HG02610 (cell line): ENCODE measurements at regions not wholly inside any gene's neighbourhood (a gene's known extent, or its start where the extent isn't known, plus 50 kb on each side); places are given as distances from the start of the nearest gene placed in this dataset.
"Not testable (repeated sequence)": the region's sequence is repeated elsewhere in the genome, so short reads cannot be mapped to it uniquely, and the experiment has no call there.

Source experiments
- ATAC-seq: cut with Tn5 transposase; IDR thresholded peaks from one replicate; pipeline ENCODE4 v1.9.1; 2021; ENCODE audit warnings: mild to moderate bottlenecking, moderate library complexity; ENCODE audit not compliant: unreplicated experiment

DNA sequence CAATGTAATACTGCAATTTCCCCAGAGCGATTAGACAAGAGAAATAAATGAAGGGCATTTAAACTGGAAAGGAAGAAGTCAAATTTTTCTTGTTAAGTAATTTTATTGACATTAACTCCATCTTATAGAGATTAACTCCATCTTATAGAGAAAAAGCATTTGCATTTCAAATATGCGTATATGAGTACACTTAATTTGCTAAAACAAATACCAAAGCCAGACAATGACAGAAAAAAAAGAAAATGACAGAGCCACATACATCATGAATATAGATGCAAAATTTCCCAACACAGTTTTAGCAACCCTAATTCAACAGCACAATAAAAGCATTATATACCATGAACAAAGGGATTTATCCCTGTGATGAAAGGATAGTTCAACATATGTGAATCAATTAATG is 1293.1 kb upstream of the EYS start:
- no peak for ATAC-seq

DNA sequence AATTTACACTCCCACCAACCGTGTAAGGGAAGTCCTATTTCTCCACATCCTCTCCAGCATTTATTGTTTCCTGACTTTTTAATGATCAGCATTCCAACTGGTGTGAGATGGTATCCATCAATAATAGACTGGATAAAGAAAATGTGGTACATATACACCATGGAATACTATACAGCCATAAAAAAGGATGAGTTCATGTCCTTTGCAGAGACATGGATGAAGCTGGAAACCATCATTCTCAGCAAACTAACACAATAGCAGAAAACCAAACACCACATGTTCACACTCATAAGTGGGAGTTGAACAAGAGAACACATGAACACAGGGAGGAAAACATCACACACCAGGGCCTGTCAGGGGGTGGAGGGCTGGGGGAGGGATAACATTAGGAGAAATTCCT is 1290.6 kb upstream of the EYS start:
- not testable (repeated sequence) for ATAC-seq

DNA sequence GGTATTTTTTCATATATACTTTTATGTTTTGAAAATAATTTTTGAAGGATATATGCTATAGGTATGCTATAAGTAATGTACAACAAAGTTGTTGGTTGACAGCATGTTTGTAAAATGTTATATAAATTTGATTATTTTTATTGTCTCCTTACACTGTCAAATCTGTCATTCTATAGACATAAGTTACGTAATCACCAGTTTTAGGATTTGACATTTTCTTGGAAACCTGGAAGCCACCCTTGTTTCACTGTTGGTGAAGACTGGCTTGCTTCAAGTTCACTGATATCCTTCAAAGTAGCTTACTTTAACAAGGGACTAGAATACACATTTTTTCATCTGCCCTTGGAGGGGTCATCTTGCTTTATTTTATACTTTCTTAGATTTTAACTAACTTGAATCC is 1288.6 kb upstream of the EYS start:
- ATAC-seq, result no peak

GRCh38 chr6:66993708-66994107 is 1286.7 kb upstream of the EYS start:
- ATAC-seq, result not testable (repeated sequence)

DNA sequence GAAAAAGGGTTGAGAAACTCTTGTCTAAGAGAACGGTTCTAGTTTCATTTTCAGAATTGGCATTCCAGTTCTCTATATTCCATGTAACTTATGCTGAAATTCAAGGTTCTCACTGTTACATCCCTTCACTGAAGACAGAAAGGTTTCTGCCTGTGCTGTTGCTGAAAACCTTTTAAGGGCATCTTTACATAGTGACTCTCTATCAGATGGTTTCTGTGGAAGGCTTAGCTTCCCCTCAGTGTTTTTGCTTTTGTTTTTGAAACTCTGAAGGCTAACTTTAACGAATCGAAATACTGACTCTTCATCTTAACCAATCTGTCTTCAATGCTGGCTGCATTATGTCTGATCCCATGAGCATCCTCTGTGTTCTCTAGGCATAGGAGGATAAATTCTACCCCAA is 1286.2 kb upstream of the EYS start:
- no peak for ATAC-seq

DNA sequence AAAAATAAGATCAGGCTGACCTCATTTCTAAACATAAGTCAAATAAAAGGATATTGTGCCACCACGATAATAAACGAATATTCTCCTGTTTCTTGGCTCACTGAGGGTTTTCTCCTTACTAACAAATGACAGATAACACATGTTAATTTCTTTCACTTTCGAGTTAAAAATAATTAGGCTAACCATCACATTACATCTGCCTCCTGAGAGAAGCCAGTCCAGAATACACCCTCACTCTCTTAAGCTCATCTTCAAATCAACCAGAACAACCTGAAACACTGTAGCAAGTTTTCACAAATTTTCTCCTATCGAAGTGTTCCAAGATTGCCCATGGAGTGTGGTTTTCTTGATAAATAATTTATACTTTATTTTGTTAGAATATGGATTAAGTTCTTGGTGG is 1285.6 kb upstream of the EYS start:
- no peak for ATAC-seq

GRCh38 chr6:66986940-66987339 is 1279.9 kb upstream of the EYS start:
- ATAC-seq, result no peak

DNA sequence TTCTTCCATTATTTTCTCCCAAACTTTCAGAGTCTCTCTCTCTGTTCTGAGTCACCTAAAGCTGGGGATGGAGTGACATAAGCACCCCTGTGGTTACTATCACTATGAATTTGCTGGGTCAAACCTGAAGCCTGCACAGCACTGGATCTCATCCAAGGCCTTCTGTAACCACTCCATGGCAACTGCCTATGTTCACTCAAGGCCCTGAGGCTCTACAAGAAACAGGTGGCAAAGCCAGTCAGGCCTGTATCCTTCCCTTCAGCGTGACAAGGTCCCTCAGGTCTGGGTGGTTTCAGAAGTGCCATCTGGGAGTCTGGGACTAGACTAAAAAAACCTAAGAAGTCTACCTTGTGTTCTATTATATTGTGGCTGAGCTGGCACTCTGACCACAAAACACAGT is 1278.8 kb upstream of the EYS start:
- no peak for ATAC-seq

- ATAC-seq, result no peak
These were observed 1263.3 kb upstream of the EYS start for GRCh38 chr6:66970373-66970772.

DNA sequence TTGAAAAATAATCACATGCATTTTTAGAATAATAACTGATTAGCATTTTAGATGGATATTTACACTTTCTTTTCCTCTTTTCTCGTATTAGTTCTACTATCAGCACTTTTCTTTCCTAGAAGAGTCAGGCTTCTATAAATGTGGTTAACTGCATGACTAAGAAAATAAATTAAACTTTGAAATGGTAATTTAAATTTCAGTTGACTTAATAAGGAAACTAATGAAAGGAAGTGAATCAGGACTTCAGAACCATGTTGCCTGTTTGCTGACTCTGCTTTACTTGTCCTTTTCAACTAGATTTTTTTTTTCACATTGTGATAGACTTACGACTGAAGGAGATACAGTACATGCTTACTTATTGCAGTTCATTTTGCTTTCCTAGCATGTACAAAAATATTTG is 1258.2 kb upstream of the EYS start:
- ATAC-seq, result no peak

DNA sequence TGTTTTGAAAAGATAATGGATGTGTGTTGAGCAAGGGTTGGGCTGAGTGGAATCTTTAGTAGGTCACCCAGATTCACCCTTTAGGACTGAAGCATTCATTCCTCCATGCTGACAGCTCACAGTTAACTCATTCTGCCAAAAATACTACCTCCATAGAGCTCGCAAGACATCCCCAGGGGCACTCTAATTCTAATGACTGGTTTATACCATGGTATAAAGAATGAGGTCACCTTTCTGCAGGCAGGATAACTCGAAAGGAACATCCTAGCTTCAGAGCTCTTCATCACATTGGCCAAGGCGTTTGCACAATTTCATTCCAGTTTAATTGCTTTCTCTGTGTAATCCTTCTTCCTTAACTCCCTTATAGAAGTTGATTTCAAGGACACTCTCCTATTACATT is 1257.2 kb upstream of the EYS start:
- ATAC-seq, result no peak

GRCh38 chr6:66962082-66962481 is 1255.1 kb upstream of the EYS start:
- no peak for ATAC-seq

DNA sequence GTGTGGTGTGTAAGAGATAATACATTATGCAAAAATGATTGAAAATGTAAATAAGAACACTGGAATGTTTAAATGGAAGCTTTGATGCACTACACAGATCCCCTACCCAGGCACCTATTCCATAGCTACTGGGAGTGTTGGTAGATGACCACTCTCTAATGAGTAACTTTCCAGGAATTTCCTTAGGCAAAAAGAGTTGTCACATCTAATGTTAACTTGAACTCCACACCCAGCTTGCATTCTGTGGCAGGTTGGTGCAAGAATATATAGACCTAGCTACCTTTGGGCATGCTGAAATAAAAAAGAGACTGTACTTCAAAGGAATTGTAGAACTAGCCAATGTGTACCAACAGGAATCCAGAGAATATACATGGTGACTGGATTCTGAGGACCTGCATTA is 1254.2 kb upstream of the EYS start:
- no peak for ATAC-seq

GRCh38 chr6:66949191-66949661 is 1242.2 kb upstream of the EYS start:
- no peak for ATAC-seq

DNA sequence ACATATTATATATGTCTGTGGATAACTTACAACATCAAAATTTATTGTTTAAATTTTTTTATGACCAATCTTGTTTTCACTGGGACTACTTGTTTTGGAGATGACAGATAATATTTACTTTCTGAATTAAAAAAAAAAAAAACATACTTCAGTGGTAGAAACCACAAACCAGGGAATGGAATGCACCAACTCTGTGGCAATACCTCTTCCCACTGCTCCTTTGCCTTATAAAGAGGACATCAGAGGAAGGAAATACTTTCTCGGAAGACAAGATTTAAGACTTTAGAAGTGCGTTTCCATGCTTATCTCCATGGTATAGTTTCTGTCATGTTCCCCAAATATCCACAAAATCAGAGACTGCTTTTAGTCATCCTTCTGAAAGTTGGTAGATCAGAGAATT is 1241.1 kb upstream of the EYS start:
- no peak for ATAC-seq

GRCh38 chr6:66940003-66940402 is 1233.0 kb upstream of the EYS start:
- ATAC-seq, result no peak

DNA sequence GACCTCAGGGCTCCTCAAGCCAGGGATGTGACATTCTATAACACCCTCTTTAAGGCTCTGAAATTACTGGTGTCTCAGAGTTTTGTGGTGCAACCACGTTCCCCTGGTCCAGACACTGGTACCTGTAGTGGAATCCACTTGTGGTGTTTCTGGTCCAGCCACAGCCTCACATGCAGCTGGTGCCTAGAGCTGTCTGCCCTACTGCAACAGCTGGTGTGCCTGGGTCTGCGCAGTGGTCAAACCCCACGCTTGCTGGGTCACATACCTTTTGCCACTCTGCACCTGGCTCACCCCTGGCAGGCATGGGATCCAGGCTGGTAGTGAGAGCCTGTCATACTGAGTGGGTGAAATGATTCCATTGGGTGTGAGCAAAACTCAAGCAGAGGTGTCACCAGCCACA is 1230.2 kb upstream of the EYS start:
- ATAC-seq, result no peak

DNA sequence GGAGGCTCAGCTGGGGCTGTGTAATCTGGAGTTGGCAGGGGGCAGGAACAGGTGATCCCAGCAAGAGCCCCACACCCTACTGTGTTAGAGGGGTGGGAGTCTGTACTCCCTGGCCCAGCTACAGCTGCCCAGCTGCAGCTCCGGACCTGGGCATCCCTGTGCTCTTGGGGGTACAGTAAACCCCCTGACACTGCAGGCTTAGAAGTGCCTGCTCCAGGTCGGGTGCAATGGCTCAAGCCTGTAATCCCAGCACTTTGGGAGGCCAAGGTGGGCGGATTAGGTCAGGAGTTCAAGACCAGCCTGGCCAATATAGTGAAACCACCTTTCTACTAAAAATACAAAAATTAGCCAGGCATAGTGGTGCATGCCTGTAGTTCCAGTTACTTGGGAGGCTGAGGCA is 1228.6 kb upstream of the EYS start:
- ATAC-seq, result no peak

GRCh38 chr6:66931787-66932186 is 1224.8 kb upstream of the EYS start:
- no peak for ATAC-seq

GRCh38 chr6:66930559-66931290 is 1223.7 kb upstream of the EYS start:
- ATAC-seq, result no peak

DNA sequence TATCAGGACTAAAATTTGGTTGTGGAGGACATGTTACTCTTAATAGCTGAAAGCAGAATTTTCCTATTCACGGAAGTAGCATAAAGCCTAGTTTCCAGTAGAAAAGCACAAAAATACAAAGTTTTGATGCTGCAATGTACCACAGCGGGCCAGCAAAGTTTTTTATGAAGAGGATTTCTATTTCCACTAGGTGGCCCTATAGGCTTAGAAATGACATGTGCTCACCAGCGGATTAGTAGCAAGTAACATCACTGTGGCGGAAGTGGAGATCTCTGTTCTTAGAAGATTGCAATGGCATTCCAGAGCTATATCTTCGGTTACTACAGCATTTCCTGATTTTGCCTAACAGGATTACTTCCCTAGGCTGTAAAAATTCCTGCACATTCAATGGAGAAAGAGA is 1219.0 kb upstream of the EYS start:
- ATAC-seq, result no peak

GRCh38 chr6:66913657-66914056 is 1206.6 kb upstream of the EYS start:
- ATAC-seq, result no peak

- no peak for ATAC-seq
These were observed 1195.4 kb upstream of the EYS start for GRCh38 chr6:66902457-66902856.
